ENCODE measurements at regions not wholly inside any gene's neighbourhood (a gene's known extent, or its start where the extent isn't known, plus 50 kb on each side); places are given as distances from the start of the nearest gene placed in this dataset.

DNA sequence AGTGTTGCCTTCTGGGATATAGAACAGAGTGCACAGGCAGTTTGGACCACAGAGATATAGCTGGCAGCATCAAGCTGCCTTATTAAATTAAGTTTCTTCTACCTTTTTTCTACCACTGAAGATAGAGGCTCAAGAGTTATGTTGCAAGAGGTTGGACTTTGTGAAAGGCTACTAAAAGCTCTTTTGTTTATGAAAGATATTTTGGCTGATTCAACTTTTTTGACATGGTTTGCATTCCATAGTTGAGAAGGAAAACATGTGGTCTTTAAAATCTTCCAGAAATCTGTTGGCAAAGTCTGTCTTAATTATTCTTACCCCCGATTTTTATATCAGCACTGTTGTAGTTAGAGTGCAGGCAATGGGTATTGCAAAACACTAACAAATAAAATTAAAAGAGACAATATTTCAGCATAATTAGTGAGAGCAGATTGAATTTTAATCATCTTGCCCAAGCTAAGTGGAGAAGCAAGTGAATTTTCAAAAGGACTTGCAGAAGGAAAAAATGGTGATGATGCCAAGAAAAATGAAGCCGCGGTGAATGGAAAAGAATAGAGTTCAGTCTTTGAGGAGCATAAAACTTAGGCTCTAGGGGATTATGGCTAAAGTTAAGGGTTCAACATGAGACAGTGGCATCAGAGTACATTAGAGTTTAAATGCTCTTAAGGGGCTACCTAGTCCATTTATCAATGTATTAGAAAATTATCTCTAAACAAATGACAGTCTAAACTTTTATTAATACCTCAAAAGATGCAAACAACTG, 450.9 kb upstream of the CNTNAP2 start:
- DNase-seq (ENCODE audit: low read depth in 2 of 3, low spot score in 1 of 3), result no peak

GRCh38 chr7:145655666-145656065, 460.9 kb upstream of the CNTNAP2 start:
- no peak for DNase-seq (ENCODE audit: low read depth in 2 of 3, low spot score in 1 of 3)

DNA sequence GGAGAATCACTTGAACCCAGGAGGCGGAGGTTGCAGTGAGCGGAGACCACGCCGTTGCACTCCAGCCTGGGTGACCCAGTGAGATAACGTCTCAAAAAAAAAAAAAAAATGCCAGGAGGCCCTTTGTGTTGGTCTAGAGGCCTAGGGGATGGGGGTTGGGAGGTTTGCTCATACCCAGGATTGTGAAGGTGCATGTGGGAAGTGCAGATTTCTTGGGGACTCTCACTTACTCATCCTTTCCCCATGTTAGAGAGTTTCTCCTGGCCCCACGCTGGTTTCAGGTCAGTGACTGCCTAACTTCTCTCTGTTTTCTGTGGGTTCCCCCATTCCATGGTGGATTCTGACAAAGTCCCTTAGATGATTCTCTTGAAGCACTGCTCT, 471.5 kb upstream of the CNTNAP2 start:
- no peak for DNase-seq (ENCODE audit: low read depth in 2 of 3, low spot score in 1 of 3)

DNA sequence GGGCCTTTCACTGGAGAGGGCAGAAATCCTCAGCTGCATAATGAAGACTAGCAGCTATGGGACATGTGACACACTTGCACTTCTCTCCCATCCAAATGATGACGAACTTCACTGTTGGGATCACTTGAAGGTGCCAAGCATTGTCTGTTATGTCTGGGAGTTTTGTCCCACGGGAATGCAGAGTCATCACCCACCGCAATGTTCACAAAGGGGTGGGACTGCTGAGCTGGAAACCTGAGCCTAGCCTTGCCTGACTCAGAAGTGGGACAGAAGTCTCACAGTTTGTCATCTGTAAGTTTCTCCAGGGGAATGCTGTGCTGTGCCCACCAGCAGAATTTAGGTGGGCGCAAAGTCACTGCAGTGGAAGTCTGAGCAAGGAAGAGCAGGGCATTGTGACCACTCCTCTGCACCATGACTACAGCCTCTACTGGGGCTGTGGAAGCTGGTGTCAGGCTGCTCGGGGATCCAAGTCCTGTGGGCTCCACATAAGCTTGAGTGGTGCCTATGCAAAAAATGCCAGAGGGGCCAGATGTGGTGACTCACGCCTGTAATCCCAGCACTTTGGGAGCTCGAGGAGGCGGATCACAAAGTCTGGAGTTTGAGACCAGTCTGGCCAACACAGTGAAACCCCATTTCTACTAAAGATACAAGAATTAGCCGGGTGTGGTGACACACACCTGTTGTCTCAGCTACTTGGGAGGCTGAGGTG, 472.0 kb upstream of the CNTNAP2 start:
- DNase-seq (ENCODE audit: low read depth in 2 of 3, low spot score in 1 of 3), result no peak

DNA sequence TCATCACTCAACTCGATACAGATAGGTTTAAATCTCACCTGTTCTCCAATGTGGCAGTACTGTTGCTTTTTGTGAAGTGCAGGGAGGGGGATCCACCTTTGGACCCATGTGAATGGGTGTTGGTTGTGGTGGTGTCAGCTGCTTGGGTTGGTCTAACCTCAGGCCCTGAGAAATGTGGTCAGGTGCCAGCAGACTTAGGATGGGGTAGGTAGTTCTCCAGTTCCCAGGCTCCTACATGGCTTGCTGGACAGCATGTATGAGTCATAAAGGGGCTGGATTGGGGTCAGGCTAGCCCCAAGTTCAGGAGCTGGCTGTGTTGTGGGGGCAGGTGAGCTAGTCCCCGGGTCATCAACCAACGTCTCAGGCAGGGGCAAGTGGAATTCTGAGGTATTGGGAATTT, 472.6 kb upstream of the CNTNAP2 start:
- DNase-seq (ENCODE audit: low read depth in 2 of 3, low spot score in 1 of 3), result no peak

DNA sequence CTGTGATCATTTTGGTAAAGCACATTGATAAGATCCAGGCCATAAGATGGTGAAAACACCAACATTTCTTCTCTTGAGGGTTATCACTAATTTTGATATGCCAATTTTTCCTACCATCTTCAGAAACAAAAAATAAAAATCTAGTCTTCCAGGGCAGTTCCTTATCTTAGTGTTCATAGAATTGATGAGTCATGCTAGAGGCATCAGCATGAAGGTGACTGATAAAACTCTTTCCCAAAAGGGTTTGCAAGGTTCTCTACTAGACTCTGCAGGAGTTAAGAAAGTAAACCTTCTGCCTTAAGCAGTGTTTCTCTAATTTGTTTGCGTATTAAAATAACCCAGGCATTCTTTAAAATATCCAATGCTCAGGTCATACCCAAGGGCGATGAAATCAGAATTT, 483.1 kb upstream of the CNTNAP2 start:
- DNase-seq (ENCODE audit: low read depth in 2 of 3, low spot score in 1 of 3), result no peak

DNA sequence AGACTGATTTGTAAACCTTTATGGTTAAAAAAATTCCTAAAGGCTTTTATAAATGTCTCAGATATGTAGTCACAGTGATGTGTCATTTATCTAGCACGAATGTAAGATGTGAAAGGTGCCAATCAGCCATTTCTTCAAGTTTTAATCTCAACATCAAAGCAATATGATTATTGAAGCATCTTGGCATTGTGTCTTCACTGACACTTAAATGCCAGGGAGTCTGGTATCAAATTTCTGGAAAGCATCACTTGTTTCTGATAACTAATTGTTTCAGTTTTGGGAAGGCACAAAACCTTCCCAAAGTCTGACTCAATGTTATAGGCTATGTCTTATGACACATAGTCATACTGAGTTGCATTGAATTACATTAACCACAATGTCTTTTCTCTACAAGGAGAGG, 492.0 kb upstream of the CNTNAP2 start:
- DNase-seq (ENCODE audit: low read depth in 2 of 3, low spot score in 1 of 3), result no peak

DNA sequence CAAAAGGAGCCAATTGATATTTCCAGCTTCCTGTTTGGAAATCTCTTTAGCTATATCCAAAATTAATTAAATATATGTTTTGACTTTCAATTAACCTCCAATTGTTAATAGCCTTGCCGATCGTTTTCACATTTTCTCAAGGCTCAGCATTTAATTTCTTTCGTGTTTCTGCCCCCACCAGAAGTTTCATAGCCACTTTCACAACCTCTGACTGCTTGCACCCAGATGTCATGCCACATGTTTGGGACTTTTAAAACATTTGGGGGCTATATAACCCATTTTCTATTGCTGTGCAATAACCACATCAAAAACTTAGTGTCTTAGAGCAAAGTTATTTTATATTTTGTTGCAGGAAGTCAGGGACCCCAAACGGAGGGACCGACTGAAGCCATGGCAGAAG, 510.6 kb upstream of the CNTNAP2 start:
- DNase-seq (ENCODE audit: low read depth in 2 of 3, low spot score in 1 of 3), result no peak

DNA sequence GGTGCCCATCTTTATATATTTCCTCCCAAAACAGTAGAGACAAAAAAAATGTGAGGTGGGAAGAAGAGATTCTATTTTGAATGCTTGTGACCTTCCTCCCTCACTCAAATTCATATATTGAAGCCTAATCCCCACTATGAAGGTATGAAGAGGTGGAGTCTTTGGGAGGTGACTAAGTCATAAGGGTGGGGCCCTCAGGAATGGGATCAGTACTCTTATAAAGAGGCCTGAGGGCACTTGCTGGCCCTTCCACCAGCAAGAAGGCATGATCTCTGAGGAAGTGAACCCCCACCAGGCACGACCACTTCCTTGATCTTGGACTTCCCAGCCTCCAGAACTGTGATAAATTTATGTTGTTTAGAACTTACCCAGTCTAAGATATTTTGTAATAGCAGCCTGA, 517.2 kb upstream of the CNTNAP2 start:
- no peak for DNase-seq (ENCODE audit: low read depth in 2 of 3, low spot score in 1 of 3)

- no peak for DNase-seq (ENCODE audit: low read depth in 2 of 3, low spot score in 1 of 3)
These were observed 532.2 kb upstream of the CNTNAP2 start for GRCh38 chr7:145584401-145584800.

- DNase-seq (ENCODE audit: low read depth in 2 of 3, low spot score in 1 of 3), result no peak
These were observed 533.8 kb upstream of the CNTNAP2 start for GRCh38 chr7:145582742-145583303.

DNA sequence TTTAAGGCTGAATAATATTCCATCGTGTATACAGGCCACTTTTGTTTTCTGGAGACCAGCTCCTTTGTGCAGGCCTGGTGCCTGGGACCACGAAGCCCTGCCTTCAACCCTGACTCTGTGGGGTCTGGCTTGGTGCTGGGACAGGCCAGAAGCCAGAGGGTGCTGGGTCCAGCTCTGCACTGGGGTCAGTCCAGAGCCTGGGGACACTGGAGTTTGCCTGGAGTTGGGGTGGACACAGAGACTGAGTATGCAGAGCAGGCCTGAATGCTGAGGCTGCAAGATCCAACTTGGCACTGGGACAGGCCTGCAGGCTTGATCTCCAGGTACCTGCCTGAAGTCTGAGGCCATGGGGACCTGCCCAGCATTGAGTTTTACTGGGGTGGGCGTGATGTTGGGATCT, 558.8 kb upstream of the CNTNAP2 start:
- DNase-seq (ENCODE audit: low read depth in 2 of 3, low spot score in 1 of 3), result no peak

GRCh38 chr7:145543242-145543641, 573.4 kb upstream of the CNTNAP2 start:
- no peak for DNase-seq (ENCODE audit: low read depth in 2 of 3, low spot score in 1 of 3)

- no peak for DNase-seq (ENCODE audit: low read depth in 2 of 3, low spot score in 1 of 3)
These were observed 576.7 kb upstream of the CNTNAP2 start for GRCh38 chr7:145539910-145540309.

DNA sequence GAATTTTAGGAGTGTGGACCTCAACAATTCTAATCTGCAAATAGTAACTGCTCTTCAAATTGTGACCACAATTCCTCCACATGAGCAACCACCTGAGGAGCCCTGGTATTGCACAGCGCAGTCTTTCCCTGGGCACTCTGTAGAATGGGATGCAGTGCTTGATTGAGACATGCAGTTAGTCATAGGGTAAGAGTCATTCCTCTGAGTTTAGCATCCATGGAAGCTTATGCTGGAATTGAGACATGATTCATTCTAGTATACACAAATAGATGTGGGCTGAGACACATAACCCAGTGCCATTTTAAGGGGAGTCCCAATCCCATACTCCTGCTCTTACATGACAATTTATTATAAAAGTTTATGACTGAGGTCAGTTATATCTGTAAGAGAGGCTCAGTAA, 582.3 kb upstream of the CNTNAP2 start:
- no peak for DNase-seq (ENCODE audit: low read depth in 2 of 3, low spot score in 1 of 3)

GRCh38 chr7:145520284-145520683, 596.3 kb upstream of the CNTNAP2 start:
- no peak for DNase-seq (ENCODE audit: low read depth in 2 of 3, low spot score in 1 of 3)

DNA sequence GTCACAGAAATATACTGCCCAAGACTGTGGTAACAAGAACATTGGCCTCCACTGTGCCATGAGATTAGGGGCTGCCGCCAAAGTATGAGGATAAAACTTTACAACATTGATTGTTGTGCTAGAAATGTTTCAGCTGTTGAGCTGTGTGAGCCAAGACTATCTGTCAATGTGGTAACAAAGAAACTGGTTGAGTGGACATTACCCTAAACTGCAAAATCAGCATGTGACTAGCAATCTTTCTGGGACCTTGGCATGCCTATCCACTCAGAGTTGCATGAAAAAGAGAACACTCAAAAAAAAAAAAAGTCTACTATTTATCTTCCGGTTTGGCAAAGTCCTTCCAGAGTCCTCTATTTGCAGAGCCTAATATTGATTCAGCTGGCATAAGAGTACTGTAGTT, 605.6 kb upstream of the CNTNAP2 start:
- no peak for DNase-seq (ENCODE audit: low read depth in 2 of 3, low spot score in 1 of 3)

- no peak for DNase-seq (ENCODE audit: low read depth in 2 of 3, low spot score in 1 of 3)
These were observed 618.6 kb upstream of the CNTNAP2 start for GRCh38 chr7:145497911-145498525.

- no peak for DNase-seq (ENCODE audit: low read depth in 2 of 3, low spot score in 1 of 3)
These were observed 626.2 kb upstream of the CNTNAP2 start for GRCh38 chr7:145490356-145490755.

DNA sequence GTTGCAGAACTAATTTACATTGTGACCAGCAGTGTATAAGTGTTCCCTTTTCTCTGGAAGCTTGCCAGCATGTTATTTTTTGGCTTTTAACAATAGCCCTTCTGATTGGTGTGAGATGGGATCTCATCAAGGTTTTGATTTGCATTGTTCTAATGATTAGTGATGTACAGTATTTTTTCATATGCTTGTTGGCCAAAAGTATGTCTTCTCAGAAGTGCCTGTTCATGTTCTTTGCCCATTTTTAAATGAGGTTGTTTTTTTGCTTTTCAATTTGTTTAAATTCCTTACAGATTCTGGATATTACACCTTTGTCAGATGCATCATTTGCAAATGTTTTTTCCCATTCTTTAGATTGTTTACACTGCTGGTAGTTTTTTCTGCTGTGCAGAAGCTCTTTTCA, 627.0 kb upstream of the CNTNAP2 start:
- DNase-seq (ENCODE audit: low read depth in 2 of 3, low spot score in 1 of 3), result no peak

- DNase-seq (ENCODE audit: low read depth in 2 of 3, low spot score in 1 of 3), result no peak
These were observed 627.8 kb upstream of the CNTNAP2 start for GRCh38 chr7:145488816-145489215.

DNA sequence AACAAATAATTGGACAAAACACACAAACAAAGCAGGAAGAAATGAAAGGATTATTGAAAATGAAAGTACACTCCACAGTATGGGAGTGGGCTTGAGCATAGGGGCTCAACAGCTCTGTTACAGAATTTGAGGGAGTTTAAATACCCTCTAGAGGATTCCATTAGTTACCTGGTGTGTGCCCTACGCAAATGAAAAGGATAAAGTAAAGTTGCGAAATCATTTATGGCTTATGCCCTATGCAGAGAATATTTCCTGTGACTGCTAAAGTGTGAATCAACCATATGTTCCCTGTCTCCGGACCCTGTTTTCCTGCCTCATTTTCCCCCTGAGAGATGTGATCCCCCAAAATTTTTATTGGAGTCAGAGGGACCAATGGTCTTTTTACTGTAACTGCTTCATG, 634.6 kb upstream of the CNTNAP2 start:
- no peak for DNase-seq (ENCODE audit: low read depth in 2 of 3, low spot score in 1 of 3)
